ENCODE measurements at regions not wholly inside any gene's neighbourhood (a gene's known extent, or its start where the extent isn't known, plus 50 kb on each side); places are given as distances from the start of the nearest gene placed in this dataset.

DNA sequence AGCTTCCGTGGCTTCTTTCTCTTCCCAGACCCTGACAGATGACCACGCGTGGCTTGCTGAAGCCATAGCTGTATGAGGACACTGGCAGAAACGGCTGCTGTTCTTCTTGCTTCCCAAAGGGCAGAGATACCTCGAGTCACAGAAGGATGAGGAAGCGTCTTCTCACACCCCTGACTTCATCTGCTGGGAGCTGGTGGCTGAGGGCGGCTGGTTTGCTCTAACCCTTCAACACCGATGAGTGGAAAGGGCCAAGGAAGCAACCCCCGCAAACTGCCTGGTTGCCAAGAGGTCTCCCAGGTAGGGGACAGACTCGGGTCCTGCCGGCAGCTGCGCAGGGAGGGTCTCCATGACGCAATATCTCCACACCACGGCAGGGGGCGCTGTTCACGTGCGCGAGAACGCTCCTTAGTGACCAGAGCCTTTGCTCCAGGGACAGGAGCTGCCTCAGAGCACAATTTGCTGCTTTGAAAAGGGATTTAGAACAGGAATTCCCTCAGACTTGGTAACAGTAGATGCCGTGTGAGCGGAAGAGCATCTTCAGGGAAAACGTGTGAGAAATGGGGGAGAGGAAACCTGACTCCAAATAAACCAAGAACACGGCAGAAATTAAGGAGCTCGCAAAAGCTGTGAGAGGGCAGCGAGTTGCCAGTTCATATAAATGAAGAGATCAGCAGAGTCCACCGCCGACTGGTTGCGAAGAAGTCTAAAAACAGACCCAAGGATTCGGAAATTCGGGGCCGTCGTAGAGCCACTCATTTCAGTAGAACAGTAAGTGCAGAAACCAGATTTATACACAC lies 80.2 kb downstream of the ERMARD start:
- no peaks in the 10 kb centered on the region for H3K36me3 ChIP-seq (ENCODE audit: control insufficient read depth in 2 of 2, extremely low read depth in 1 of 2, insufficient read depth in 2 of 2, low read length in 2 of 2)
- H3K9ac ChIP-seq (replicated peaks; ENCODE audit: extremely low read depth, insufficient read depth, low read length): no peak overlapping the region
- H3K4me1 ChIP-seq (ENCODE audit: control insufficient read depth, extremely low read depth, insufficient read depth, low read length): peaks cover 14% of the 10 kb centered on the region
- TF ChIP-seq FOS (IDR thresholded peaks at IDR 0.05; ENCODE audit: borderline replicate concordance, insufficient read depth, low read length): peak; percentile 2
- no peak for TF ChIP-seq GATA2 (IDR thresholded peaks at IDR 0.05; ENCODE audit: insufficient read depth, insufficient read length, low read depth, low read length)
- no peak for TF ChIP-seq POLR2A (IDR thresholded peaks at IDR 0.05; ENCODE audit: low read depth, low read length)
- TF ChIP-seq, protein P1, sequence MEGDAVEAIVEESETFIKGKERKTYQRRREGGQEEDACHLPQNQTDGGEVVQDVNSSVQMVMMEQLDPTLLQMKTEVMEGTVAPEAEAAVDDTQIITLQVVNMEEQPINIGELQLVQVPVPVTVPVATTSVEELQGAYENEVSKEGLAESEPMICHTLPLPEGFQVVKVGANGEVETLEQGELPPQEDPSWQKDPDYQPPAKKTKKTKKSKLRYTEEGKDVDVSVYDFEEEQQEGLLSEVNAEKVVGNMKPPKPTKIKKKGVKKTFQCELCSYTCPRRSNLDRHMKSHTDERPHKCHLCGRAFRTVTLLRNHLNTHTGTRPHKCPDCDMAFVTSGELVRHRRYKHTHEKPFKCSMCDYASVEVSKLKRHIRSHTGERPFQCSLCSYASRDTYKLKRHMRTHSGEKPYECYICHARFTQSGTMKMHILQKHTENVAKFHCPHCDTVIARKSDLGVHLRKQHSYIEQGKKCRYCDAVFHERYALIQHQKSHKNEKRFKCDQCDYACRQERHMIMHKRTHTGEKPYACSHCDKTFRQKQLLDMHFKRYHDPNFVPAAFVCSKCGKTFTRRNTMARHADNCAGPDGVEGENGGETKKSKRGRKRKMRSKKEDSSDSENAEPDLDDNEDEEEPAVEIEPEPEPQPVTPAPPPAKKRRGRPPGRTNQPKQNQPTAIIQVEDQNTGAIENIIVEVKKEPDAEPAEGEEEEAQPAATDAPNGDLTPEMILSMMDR (IDR thresholded peaks at IDR 0.05; ENCODE audit: extremely low read depth in 1 of 2, insufficient read depth in 1 of 2, low read depth in 1 of 2, low read length in 2 of 2): peak; percentile 85 to 93
- dilution Hi-C loops (cut with MboI; ENCODE audit: extremely low pct_ligation_motif_present, low sequenced_read_pairs) (no loop called here), intact Hi-C loops (cut with micrococcal nuclease) (loop anchor here (1.0 to 10.0 kb wide), 13 partner anchors 20 to 699 kb away; partner anchors contain the start of genes DLL1 and FAM120B)
- POLR2A ChIA-PET: no interaction called here
- H3K9me1 ChIP-seq (replicated peaks; ENCODE audit: control insufficient read depth, extremely low read depth, insufficient read depth, low read length): no peaks in the 10 kb centered on the region
- H4K20me1 ChIP-seq (replicated peaks; ENCODE audit: control insufficient read depth, extremely low read depth, insufficient read depth, low read length): no peaks in the 10 kb centered on the region
- H3K27me3 ChIP-seq (ENCODE audit: control insufficient read depth in 2 of 2, insufficient read depth in 2 of 2, low read length in 2 of 2): peaks cover 0 to 1% of the 10 kb centered on the region in 2 experiments
- CTCF ChIA-PET: interaction anchor here (0.5 to 3.9 kb wide), 125 partner anchors 8 to 938 kb away, joined by 3 to 120 read pairs (median 5); partner anchors contain the start of genes DLL1 and TBP
- FAIRE-seq (peak; percentile 91), DNase-seq (ENCODE audit: low read depth, low spot score) (peak; percentile 77)
- no peaks in the 10 kb centered on the region for H3K9me3 ChIP-seq (replicated peaks; ENCODE audit: control insufficient read depth, insufficient read depth, low read length)
- peak overlapping the region; percentile 40 for H3K4me2 ChIP-seq (ENCODE audit: insufficient read depth, low read length)
- peak overlapping the region; percentile 37 for H2AFZ ChIP-seq (ENCODE audit: low read depth, low read length)
- no peaks in the 10 kb centered on the region for H3K79me2 ChIP-seq (ENCODE audit: control insufficient read depth, insufficient read depth, low read length)
- no peak overlapping the region for H3K4me3 ChIP-seq (replicated peaks in 1 of 3; ENCODE audit: insufficient read depth in 1 of 3, low read depth in 1 of 3, low read length in 3 of 3)
- BruUV-seq (replicated peaks): no TSS peak
- H3K27ac ChIP-seq (ENCODE audit: insufficient read depth, low read depth, low read length): no peak overlapping the region
